NCI-H2227 treated with DMSO at 0.1 percent for 48 hours (cell line): ENCODE measurements at regions not wholly inside any gene's neighbourhood (a gene's known extent, or its start where the extent isn't known, plus 50 kb on each side); places are given as distances from the start of the nearest gene placed in this dataset.

Source experiments
- DNase-seq: peaks from one replicate; lab custom pipeline; 2025; lab: John Stamatoyannopoulos, UW

GRCh38 chr5:52725808-52726207, 61.9 kb upstream of the ITGA1 start:
- peak; percentile 5 for DNase-seq

DNA sequence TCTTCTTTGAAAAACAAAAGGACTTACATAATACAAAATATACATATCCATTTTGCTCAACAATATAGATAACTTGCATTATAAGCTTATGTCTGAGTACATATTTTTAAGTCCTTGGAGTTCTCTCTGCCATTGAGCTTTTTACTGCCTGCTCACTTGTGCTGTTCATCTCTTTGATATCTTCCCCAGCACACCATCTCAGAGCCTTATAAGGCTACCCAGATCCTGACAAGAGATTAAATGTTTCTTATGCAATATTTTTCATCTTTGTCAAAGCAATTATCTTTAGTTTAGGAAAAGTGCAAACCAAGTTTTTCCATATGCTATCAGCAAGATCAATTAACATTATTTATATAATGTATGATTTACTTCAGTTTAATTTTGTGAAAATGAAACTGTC, 60.7 kb upstream of the ITGA1 start:
- DNase-seq: no peak

GRCh38 chr5:52727576-52727975, 60.1 kb upstream of the ITGA1 start:
- DNase-seq: no peak

DNA sequence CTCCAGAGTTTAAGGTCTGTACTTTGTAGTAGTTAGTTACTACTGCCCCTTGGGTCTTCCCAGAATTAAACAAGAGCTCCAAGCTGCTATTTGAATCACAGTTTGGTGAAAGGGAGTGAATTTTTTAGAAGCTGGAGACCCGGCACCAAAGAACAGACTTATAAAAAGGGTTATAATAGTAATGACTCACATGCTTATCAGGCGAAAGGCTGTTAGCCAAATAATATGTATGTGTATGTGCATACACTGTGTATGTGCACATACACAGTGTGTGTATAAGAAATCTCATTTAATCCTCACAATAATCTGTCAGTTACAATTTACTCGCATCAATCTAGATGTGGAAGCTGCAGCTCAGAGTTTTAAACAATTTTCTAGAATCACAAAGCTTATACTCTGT, 59.5 kb upstream of the ITGA1 start:
- no peak for DNase-seq

DNA sequence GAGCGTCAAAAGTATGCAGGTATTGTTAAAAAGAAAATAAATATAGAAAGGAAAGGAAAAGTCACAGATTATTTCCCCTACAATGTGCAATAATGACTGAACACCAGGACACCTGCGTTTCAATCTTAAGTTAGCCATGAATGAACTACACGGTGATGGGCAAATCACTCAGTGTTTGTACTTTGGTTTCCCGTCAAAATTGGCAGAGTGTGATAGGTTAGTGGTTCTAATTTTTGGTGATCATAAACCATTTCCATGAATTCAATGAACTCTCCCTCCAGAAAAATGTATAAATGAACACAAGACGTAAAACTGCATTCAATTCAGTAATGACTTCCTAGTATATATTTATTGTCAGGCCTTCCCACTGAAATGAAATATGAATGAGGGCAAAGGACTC, 59.0 kb upstream of the ITGA1 start:
- DNase-seq: no peak

DNA sequence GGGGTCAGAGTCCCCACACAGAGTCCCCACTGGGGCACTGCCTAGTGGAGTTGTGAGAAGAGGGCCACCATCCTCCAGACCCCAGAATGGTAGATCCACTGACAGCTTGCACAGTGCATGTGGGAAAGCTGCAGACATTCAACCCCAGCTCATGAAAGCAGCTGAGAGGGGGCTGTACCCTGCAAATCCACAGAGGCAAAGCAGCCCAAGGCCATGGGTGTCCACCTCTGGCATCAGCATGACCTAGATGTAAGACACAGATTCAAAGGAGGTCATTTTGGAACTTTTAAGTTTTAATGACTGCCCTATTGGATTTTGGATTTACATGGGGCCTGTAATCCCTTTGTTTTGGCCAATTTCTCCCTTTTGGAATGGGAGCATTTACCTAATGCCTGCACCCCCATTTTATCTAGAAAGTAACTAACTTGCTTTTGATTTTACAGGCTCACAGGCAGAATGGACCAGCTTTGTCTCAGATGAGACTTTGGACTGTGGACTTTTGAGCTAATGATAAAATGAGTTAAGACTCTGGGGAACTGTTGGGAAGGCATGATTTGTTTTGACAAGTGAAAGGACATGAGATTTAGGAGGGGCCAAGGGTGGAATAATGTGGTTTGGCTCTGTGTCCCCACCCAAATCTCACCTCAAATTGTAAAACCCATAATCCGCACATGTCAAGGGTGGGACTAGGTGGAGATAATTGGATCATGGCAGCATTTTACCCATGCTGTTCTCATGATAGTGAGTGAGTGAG, 56.3 kb upstream of the ITGA1 start:
- no peak for DNase-seq

- DNase-seq: no peak
These were observed 53.2 kb upstream of the ITGA1 start for GRCh38 chr5:52734557-52734956.

GRCh38 chr5:52735139-52735538, 52.6 kb upstream of the ITGA1 start:
- no peak for DNase-seq
